GM18873 (cell line): ENCODE measurements at regions not wholly inside any gene's neighbourhood (a gene's known extent, or its start where the extent isn't known, plus 50 kb on each side); places are given as distances from the start of the nearest gene placed in this dataset.

Source experiments
- ATAC-seq: cut with Tn5 transposase; IDR thresholded peaks from one replicate; pipeline ENCODE4 v1.9.1; 2021; ENCODE audit warnings: mild to moderate bottlenecking, moderate library complexity, moderate number of reproducible peaks; ENCODE audit not compliant: unreplicated experiment, low FRiP score

DNA sequence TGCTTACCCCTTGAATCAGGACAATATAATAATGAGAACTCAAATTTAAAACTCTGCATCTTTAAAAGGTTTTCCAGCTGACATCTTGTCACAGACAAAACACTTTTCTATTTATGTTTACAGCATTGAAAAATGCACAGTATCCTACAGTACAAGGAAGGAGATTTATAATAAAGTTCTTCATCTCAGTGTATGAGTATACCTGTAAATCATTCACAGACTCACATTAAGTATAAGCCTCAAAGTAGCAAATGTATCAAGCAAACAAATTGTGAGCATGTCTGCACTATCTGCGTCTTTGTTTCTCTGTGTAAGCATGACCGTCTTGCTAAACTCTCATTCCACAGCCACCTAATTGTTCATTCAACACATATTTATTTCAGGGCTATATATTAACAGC, 52.8 kb downstream of the PPP1R2C start:
- ATAC-seq = no peak

DNA sequence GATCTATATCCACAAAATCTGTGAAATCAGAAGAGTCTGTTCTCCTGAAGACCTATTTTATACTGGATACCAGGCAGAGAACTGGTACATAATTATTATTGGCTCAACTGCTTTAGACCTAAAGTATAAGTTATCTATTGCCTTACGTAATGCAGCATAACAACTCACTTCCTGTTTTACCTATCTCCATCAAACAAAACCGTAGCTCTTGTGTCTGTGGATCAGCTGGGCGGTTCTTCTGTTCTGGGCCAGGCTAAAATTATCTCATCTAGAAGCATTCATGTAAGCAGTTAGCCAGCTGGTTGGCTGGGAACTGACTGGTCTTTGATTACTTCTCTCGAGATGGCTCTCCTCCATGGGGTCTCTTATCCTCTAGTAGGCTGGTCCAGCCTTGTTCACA, 57.8 kb downstream of the PPP1R2C start:
- no peak for ATAC-seq

DNA sequence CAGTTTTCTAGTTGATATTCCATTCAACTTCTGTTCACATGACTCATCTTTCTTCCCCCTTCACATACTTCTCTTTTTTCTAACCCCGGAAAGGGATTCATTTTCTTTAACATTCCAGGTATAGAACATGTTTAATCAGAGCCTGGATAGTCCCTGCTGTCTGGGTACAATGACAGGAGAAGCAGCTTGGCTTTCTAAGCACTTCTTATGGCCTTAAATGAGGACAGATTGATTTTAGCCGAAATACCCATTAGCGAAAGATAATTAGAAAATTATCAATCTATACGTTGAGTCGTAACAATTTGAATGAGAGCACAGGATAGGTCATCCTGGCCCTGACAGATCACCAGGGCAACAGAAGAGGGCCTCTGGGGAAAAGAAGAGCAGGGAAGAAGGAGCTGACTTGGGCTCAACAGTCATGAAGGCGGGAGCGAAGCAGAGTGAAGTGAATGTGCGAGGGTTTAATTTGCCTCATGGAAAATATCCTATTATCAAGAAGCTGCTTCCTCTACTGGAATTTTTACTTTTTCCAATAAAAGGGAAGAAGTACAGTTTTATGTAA, 62.2 kb downstream of the PPP1R2C start:
- ATAC-seq = no peak

DNA sequence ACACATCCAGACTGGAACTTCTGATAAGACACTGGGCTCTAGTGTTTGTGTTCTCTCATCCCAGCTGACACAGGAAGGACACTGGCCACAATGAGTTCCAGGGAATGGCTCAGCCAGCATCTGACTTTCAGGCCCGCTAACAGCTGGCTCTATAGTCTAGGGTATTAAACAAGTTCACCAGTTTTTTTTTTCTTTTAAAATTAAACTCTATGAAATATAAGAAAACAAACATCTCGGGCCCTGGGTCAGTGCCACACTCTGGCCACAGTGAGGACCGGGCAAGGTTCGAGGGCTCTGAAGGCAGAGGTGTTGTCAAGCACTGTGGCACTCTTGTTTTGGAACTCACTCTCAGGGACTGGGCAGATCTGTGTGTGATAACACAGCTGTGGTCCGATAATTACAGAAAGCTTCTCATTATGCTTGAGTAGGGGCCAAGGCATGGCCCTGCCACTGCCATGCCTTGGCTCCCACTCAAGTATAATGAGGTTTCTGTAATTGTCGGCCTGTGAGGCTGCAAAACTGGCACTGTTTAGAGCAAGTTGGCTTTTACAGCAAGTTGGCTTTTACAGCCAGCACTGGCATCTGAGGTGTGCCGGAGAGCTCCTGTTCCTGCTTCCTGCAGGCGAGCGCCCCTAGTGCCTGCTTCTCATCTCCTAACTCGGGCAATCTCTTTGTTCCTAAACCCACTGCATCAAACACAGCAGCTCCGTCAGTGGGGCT, 62.8 kb downstream of the PPP1R2C start:
- ATAC-seq = no peak

DNA sequence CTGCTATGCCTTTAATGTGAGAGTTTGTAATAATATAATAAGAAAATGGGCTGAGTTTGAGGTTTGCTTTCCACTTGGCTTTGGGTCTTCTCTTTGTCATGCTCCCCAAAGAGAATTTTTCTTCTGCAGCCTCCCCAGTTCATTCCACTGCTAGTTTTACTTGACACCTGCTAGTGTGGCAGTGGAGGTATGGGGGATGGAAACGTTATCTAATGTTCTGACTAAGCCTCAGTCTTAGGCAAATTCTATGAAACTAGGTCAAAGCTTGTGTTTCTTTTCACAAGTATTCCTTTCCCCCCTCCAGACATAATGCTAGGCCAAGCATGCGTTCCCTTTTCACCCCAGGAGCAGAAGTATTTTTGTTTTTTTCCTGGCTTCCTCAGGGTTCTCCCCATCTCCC, 67.5 kb downstream of the PPP1R2C start:
- ATAC-seq = no peak

DNA sequence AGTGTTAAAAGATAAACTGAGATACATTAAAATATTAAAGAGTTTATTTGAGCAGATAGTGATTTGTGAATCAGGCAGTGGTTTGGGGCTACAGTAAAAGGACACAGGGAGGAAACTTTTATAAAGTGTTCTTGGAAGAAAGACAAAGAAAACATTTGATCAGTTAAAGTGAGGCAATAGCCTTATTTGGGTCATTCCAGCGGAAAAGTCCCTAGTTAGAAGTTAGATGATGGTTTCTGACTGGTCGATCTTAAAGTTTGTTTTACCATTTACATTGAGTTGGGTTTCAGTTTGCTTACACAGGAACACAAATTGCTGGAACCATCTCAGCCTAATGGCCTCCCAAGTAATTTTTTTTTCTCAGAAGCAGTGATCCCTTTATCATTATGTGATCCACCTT, 69.7 kb downstream of the PPP1R2C start:
- ATAC-seq = no peak

DNA sequence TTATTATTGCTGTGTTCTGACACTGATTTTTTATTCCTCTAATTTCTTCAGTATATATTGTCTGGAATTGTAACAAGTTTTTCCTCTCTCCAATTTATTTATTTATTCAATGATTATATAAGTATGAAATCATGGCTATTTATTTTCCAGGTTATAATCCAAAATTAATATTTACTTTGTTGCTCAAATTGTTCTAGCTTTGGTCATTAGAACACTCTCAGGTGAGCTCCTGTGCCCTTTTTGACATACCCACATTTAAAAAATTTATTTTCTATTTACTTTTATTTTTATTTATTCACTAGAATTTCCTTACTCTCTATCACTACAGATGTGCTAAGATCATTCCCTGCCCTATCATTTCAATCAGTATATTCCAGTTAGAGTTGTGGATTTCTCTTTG, 70.2 kb downstream of the PPP1R2C start:
- ATAC-seq = no peak

DNA sequence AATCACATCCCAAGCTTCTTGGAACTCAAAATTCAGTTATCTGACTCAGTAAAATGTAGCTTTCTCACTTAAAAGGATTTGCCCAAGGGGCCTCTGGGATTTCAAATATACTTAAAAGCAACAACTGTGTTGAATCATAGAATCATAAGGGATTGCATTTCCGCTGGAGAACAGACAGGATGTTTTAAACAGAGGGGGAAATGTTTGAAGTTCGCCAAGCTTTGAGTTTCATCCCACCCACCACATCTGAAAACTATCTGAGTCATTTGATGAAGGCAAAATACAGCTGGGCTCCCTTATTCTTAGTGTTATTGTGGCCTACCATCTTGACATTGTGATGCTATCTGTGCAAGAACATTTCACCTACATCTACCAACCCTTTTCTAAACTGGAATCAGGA, 73.5 kb downstream of the PPP1R2C start:
- ATAC-seq = no peak

DNA sequence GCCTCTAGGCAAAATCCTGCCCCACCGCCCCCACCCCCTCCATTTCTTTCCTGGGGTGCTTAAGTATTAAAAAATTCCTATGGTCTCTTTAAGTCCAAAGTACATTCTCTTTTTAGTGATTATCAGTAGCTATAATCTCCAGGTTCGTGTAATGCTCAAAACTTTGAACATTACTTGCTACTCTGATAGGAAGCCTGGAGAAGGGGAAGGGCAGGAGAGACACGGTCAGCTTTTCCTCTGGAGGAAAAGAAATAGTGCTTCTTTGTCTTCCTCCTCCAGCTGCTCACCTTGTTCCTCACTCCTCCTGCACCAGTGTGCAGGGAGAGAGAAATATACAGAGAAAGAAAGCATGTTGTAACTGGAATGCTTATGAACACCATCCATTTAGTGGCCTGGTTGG, 80.4 kb downstream of the PPP1R2C start:
- no peak for ATAC-seq

DNA sequence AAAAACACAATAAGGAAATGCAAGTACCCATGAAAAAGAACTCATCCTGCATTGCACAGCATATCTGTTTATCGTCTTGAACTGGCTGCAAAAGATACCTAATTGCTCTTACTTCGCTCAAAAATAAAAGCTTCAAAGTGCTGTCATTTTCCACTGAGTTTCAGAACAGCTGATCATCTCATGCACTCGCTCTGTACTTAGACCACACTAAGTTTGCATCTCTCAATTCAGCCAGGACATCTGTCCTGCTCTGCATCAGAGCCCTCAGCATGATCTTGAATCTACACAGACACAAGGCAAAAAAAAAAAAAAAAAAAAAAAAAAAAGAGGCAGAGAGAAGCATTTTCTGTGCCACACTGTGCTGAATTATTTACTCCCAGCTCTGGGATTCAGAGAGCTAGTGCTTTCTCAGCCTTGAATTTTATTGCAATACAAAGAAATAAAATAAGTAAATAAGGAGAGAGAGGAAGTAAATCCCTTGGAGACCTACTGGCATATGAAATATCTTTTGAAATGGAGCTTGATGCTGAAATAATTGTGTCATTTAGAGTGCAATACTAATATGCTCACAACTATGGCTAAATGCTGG, 81.3 kb downstream of the PPP1R2C start:
- no peak for ATAC-seq

DNA sequence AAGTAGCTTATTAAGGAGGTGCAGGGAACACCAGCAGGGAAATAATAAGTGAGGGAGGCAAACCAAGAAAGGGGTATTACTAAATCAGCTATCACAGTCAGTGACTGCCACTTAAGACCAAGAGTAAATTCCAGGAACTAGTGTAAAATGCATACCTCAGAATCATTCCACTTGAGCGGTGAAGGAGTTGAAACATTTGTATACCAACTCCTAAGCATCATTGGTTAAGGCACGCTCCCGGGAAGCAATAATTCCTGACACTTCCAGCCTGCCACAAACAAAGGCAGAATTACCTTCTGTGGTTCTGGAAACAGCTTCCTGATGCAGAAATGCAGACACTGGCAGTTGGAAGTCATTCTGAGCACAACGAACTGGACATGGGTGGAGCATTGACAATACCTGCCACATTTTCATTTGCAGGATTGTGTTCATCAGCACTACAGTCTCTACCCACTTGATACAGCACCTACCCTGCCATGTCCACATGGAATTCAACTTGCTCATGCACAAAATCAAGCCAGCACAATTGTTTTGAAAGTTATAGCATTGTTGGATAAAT, 82.1 kb downstream of the PPP1R2C start:
- no peak for ATAC-seq

DNA sequence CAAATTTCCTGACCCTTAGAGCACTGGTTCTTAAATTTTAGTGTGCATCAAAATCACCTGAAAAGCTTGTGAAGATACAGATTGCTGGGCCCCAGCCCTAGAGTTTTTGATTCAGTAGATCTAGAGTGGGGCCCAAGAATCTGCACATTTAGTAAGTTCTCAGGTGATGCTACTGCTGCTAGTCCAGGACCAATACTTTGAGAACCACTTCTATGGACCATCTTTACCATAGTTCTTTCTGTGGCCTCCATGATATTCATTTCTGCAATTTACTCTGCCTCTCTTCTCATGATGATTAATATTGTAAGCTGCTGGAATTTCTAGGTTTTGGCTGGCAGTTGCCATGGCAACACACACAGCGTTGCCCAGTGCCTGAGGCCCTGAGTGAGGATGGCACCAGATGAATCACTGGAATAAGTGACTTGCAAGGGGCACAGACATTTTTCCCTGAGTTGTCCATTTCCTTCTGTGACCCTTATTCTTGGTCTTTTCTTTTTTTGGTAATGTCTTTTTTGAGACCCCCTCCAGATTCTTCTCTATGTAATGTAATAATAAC, 83.6 kb downstream of the PPP1R2C start:
- no peak for ATAC-seq

DNA sequence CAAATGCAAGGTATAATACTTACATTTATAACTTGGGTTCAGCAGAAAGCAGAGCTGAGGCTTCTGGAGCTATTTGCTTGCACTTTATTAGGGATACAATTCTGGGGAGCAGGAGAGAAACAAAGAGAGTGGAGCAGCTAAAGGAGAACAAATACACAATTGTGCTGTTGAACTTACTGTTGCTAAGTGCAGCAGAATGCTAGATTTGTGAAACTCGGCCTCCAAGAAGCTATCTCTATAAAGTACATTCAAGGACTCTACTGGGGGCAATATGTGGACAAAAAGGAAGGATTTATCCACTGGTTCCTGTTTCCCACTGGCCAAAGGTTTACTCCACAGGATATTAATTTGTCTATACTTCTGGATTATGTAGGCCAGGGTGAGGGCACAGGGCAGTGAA, 86.8 kb downstream of the PPP1R2C start:
- ATAC-seq = no peak

DNA sequence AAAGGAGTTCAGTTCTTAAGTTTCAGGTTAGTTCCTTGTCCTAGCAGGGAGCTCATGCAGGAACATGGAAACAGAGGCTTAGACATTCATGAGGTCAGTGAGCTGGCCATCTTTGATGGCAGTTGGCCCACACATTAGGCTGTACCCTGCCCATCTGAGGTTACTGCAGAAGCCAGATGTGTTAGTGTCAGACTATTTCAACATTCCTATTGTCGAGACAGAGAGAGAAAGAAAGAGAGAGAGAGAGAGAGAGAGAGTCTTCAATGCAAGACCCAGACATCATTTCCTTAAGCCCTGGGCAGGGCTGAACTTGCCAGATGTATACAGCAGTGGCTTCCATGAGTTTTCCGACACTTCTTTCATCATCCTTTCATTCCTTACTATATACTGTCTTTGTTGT, 91.3 kb downstream of the PPP1R2C start:
- ATAC-seq = no peak

DNA sequence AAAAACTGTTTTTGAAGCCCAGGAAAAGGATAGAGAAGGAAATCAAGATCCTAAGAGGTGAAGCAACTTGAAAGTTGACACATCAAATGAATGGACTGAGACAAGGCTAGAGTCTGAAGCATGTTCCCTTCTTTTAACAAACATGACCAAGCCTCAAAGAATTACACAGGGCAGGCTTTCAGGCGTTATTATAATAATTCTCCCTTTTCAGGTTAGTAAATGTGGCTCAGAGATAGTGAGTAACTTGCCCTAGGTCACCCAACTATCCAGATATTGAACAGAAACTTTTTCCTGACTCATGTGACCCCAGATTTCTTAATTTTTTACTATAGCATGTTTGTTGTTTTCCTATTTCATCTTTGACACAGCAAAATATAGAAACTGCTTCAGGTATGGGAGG, 91.7 kb downstream of the PPP1R2C start:
- ATAC-seq = no peak

DNA sequence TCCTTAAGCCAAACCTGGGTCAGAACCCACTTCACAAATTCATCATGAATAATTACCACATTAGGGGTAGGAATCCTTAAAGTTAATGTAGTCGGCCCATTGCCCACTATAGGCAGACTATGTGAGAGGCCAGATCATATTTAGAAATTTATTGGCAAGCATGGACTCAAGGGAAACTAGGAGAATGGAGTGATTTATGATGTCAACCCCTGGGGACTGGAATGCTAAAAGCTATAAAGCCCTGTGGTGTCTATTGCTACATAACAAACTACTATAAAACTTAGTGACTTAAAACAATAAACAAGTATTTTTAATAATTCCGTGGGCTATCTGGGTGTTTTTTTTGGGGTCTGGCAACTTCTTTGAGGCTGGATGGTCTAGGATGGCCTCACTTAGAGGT, 93.9 kb downstream of the PPP1R2C start:
- ATAC-seq = no peak

DNA sequence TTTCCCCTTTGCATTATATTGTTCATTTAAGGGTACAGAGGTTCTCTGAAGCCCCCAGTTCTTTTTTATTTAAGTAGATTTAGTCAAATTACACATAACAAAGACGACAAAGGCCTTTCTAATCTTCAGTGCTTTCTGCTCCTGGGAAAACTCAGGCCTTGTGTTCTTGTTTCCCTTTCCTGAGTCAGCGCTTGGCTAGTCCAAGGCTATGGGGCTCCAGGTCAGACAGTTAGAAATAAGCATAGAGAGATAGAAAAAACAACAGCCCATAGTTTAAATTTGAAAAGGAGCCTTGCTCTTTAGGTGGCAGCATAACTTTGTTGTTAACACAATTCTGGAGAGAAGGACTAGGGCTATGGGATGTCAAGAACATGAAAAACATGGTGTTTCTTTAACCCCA, 97.3 kb downstream of the PPP1R2C start:
- no peak for ATAC-seq

DNA sequence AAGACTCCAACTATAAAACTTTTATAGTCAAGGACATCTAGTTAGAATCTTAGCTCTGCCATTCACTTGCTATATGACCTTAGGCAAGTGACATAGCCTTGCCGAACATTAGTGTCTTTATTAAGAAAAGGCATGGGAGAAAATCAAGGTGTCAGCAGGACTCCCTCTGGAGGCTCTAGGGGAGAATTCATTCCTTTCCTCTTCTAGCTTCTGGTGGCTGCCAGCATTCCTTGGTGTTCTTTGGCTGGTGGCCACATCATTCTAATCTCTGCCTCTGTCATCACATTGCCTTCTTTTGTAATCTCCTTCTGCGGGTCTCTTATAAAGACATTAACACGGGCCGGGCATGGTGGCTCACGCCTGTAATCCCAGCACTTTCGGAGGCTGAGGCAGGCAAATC, 99.8 kb downstream of the PPP1R2C start:
- ATAC-seq = no peak

DNA sequence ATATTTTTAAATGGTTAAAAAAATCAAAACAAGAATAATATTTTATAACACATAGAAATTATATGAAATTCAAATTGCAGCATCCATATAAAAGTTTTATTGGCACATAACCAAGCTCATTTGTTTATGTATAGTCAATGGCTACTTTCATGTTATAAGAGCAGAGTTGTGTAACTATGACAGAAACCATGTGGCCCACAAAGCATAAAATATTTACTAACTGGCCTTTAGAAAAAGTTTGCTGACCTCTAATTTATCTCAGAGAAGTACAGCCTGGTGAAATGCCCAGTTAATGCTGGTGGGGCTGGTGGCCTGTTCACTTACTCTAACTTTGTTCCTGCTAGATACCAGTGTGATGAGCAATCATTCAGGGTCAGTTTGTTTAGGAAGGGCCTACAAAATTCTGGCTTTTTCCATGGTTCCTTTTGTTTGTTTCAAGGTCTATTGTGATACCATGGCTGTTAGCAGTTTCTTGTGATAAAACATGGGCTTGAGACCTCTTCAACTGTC, 104.6 kb downstream of the PPP1R2C start:
- no peak for ATAC-seq

DNA sequence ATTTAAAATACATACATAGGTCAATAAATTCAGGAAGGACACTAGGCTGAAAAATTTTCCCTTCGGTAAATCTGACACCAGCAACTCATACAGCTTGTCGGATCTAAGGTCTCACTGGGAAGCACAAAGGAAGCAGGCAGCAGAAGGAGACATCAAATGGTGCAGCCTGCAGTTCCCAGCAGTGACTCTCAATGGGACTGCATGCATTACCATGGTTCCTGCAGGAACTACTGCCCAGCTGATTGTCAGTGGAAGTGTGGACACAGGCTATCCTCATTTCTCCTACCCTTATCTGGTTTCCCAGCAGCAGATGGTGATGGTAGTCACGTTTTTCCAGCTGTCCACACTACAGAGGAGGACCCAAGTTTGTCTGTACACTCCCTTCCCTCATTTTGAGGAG, 113.3 kb downstream of the PPP1R2C start:
- ATAC-seq = no peak

DNA sequence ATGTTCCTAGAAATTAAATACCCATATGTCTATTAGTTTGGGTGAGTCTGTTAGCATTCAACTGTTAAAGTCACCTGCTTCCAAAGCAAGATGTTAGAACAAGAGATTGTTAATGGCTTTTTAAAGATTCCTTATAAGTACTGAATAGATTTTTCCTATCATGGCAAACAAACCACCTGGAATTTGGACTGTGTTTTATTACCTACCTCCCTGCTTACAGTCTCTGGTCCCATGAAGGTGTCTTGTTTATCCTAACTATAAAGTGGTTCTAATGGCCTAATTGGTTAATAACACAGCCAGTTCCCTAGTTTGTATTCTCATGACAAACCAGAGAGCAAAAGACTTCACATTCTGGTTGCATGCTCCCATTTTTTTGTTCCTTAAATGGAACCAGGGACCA, 149.5 kb downstream of the PPP1R2C start:
- ATAC-seq = no peak
